AG04449 (cell line): ENCODE measurements at regions not wholly inside any gene's neighbourhood (a gene's known extent, or its start where the extent isn't known, plus 50 kb on each side); places are given as distances from the start of the nearest gene placed in this dataset.

Experiments used
- CTCF ChIA-PET: fragments of 350-600 bp; formaldehyde crosslinking; extraction: SDS; loops from one replicate; lab custom pipeline; 2021; ENCODE audit warnings: antibody characterized with exemption; lab: Yijun Ruan, JAX
- POLR2A ChIA-PET: fragments of 400-600, 350-600 bp; formaldehyde crosslinking; extraction: SDS; loops from one replicate; lab custom pipeline; 2020; ENCODE audit warnings: antibody characterized with exemption, inconsistent platforms; lab: Yijun Ruan, JAX
- DNase-seq: peaks from one replicate; pipeline ENCODE4 v3.0.0-alpha.2; 2010; ENCODE audit warnings: low read depth, low spot score
- H3K4me3 ChIP-seq: 2 replicates; pipeline ENCODE4 v1.5.1; 2011; ENCODE audit warnings: low read depth, mild to moderate bottlenecking, control low read depth, low read length
- TF ChIP-seq, protein P1 (sequence below): IDR thresholded peaks from one replicate; pipeline ENCODE4 v1.5.1; 2011; ENCODE audit warnings: mild to moderate bottlenecking, moderate library complexity, low read length, control low read depth, inconsistent platforms; ENCODE audit not compliant: insufficient read depth; ENCODE audit errors: missing control alignments

DNA sequence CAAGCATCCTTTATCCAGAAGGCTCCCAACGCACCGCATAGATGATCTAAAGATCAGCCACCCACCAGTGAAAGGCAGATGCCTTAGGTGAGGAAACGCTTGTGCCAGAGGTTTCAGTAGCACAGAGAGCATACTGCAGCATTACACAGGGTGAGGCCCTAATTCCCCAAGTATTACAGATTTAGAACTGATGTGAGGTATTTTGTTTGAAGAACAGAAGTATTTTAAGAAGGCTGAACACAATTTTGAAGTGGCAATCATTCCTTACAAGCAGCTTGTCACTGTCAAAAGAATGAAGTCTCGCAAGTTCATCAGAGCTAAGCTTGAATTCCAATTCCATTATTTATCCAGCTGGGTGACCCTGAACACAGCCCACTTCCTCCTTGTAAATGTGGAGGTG, 70.0 kb upstream of the FAT3 start:
- TF ChIP-seq, protein P1, sequence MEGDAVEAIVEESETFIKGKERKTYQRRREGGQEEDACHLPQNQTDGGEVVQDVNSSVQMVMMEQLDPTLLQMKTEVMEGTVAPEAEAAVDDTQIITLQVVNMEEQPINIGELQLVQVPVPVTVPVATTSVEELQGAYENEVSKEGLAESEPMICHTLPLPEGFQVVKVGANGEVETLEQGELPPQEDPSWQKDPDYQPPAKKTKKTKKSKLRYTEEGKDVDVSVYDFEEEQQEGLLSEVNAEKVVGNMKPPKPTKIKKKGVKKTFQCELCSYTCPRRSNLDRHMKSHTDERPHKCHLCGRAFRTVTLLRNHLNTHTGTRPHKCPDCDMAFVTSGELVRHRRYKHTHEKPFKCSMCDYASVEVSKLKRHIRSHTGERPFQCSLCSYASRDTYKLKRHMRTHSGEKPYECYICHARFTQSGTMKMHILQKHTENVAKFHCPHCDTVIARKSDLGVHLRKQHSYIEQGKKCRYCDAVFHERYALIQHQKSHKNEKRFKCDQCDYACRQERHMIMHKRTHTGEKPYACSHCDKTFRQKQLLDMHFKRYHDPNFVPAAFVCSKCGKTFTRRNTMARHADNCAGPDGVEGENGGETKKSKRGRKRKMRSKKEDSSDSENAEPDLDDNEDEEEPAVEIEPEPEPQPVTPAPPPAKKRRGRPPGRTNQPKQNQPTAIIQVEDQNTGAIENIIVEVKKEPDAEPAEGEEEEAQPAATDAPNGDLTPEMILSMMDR = no peak
- ChIA-PET POLR2A (no interaction called here), CTCF (no interaction called here)
- no peak overlapping the region for H3K4me3 ChIP-seq
- DNase-seq = no peak

DNA sequence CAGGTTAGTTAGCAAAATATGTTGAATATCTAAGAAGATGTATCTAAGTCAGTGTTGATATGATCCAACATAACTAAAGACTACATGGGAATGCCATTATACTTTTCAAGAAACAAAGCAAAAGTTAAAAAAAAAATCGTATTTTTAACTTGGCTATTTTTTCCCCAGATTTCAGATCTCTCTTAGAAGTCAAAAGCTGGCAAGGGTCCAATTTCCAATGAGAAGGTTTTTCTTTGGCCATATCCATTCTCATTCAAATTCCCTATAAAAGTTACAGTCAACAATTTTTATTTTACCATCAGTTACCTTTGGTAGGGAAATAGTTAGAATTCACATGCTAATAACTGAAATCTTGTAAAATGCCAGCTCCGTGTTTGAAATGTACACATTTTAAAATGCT, 70.5 kb upstream of the FAT3 start:
- CTCF ChIA-PET = no interaction called here
- TF ChIP-seq, protein P1 = no peak
- DNase-seq = no peak
- POLR2A ChIA-PET = no interaction called here
- H3K4me3 ChIP-seq = no peak overlapping the region

DNA sequence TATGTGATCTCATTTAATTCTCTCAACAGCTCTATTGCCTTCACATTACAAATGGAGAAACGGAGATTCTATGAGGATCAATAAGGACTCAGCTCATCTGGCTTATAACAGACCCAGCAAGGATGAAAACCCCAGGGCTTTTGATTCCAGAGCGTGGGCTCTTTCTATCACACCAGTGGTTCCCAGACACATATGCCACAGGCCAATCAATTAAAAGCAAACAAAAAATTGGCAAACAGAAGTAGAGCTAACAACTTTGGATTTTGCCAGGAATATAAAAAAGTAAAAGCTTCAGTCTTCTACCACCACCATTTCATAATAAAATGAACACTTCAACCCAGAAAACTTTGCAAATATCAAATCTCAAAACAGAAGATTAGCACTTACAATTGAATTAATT, 71.1 kb upstream of the FAT3 start:
- TF ChIP-seq, protein P1 = no peak
- POLR2A ChIA-PET = no interaction called here

DNA sequence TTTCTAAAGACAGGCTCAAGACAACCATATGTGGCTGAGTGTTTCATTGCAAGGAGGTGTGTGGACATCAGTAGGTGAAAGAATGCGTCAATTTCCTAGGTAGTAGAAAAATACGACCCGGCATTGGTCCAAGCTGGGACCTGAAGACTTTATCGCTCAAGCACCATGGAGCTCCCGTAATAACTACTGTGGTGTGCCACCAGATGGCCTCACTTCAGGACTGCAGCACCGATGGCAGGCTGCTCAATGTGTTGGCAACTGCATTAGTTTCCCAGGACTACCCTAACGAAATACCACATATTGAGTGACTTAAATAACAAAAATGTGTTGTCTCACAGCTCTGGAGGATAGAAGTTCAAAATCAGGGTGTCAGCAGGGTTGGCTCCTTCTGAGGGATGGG, 72.4 kb upstream of the FAT3 start:
- POLR2A ChIA-PET = no interaction called here
- CTCF ChIA-PET = interaction anchor here (1.0 kb wide), 1 partner anchor 734 kb away, joined by 3 read pairs; no protein-coding TSS in a partner anchor

More for the DNA sequence above, 71.1 kb upstream of the FAT3 start:
- H3K4me3 ChIP-seq = no peak overlapping the region
- CTCF ChIA-PET = no interaction called here
- no peak for DNase-seq

DNA sequence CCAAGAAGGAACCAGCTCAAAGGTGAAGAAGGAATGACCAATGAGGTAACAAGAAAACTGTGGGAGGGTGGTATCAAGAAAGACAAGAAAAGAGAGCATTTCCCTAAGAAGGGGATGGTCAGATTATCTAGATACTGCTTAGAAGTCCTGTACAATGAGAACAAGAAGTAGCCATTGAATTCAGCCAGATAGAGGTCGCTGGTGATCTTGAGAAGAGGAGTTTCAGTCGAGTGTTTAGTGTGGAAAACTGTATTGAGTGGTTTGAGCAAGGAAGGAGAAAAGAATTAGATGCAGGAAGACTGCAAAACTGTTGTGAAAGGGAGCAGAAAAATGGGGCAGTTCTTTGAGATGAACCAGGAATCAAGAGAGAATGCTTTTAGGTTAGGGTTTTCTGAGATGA, 74.6 kb upstream of the FAT3 start:
- TF ChIP-seq, protein P1 = peak; percentile 3

More for the DNA sequence above, 72.4 kb upstream of the FAT3 start:
- no peak for DNase-seq
- H3K4me3 ChIP-seq = no peak overlapping the region
- TF ChIP-seq, protein P1 = peak; percentile 7

DNA sequence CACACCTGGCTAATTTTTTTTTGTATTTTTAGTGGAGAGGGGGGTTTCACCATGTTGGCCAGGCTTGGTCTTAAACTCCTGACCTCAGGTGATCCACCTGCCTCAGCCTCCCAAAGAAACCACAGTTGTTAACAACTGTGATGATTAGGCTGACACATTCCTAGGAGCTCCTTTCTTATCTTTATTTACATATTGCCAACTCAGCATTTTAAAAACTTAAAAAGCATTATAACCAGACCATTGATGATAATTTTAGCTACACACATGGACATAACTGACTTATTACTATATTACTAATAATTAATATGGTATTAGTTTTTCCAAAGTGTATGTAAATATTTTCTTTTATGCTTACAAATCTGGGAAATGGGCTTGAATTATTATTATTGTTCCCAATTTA, 82.9 kb upstream of the FAT3 start:
- TF ChIP-seq, protein P1 = no peak
- no peak overlapping the region for H3K4me3 ChIP-seq
- POLR2A ChIA-PET = no interaction called here
- CTCF ChIA-PET = no interaction called here
- DNase-seq = no peak

More for the DNA sequence above, 74.6 kb upstream of the FAT3 start:
- ChIA-PET CTCF (no interaction called here), POLR2A (no interaction called here)
- no peak overlapping the region for H3K4me3 ChIP-seq
- DNase-seq = no peak
